ENCODE measurements at regions not wholly inside any gene's neighbourhood (a gene's known extent, or its start where the extent isn't known, plus 50 kb on each side); places are given as distances from the start of the nearest gene placed in this dataset.

- Histone ChIP-seq H3K9me2 (ENCODE audit: insufficient read depth) (no peaks in the 10 kb centered on the region), H3K4me2 (ENCODE audit: low read length) (no peak overlapping the region), H3K27me3 (ENCODE audit: insufficient read depth, low read length) (no peaks in the 10 kb centered on the region), H3K79me2 (ENCODE audit: insufficient read depth, low read length) (no peaks in the 10 kb centered on the region), H3K9ac (ENCODE audit: low read length) (no peak overlapping the region), H3K36me3 (ENCODE audit: control insufficient read depth in 1 of 2, insufficient read depth in 2 of 2, low read length in 2 of 2) (no peaks in the 10 kb centered on the region), H3K27ac (ENCODE audit: low read depth, low read length) (no peak overlapping the region), H3K9me3 (ENCODE audit: control insufficient read depth in 1 of 2, insufficient read depth in 1 of 2, low read depth in 1 of 2, low read length in 2 of 2) (no peaks in the 10 kb centered on the region), H3K4me3 (replicated peaks in 1 of 2; ENCODE audit: low read depth in 1 of 2, low read length in 2 of 2) (no peak overlapping the region), H2AFZ (ENCODE audit: low read depth, low read length, poor library complexity, severe bottlenecking) (no peak overlapping the region), H4K20me1 (ENCODE audit: insufficient read depth) (no peaks in the 10 kb centered on the region), H3K4me1 (ENCODE audit: control insufficient read depth in 1 of 2, insufficient read depth in 2 of 2, low read length in 2 of 2) (peaks cover 4 to 5% of the 10 kb centered on the region in 2 experiments; a peak in 2 of 4 replicates)
- no TSS peak for BruUV-seq (replicated peaks)
- ChIA-PET RAD21 (ENCODE audit: low non-redundant PET in 1 of 2, low total read pairs in 2 of 2, uncharacterized antibody in 2 of 2, unreplicated experiment in 2 of 2) (no interaction called here), POLR2A (no interaction called here), CTCF (no interaction called here)
- ATAC-seq: peak; percentile 66
- intact Hi-C loops (cut with micrococcal nuclease): no loop called here
- TF ChIP-seq ZBTB33 (IDR thresholded peaks at IDR 0.05; ENCODE audit: extremely low read depth, insufficient replicate concordance, low read length) (no peak), CTCF (IDR thresholded peaks at IDR 0.05 in 2 of 3, conservative IDR thresholded peaks at IDR 0.05 in 1 of 3; ENCODE audit: borderline replicate concordance in 1 of 3, insufficient read depth in 1 of 3, low read depth in 2 of 3, low read length in 2 of 3) (peak in 2 of 3 experiments; percentile 3 to 12; a peak in 1 of 6 replicates)
- DNase-seq (ENCODE audit: low read depth, low spot score): no peak
Observed at GRCh38 chr2:121043827-121044222, 241.2 kb downstream of the TFCP2L1 start.

- no peak overlapping the region for H3K4me3 ChIP-seq (replicated peaks in 1 of 2; ENCODE audit: low read depth in 1 of 2, low read length in 2 of 2)
- no peak overlapping the region for H3K4me2 ChIP-seq (ENCODE audit: low read length)
- H3K9me3 ChIP-seq (ENCODE audit: control insufficient read depth in 1 of 2, insufficient read depth in 1 of 2, low read depth in 1 of 2, low read length in 2 of 2): no peaks in the 10 kb centered on the region
- H3K27me3 ChIP-seq (ENCODE audit: insufficient read depth, low read length): no peaks in the 10 kb centered on the region
- H3K9ac ChIP-seq (ENCODE audit: low read length): no peak overlapping the region
- BruUV-seq (replicated peaks): no TSS peak
- H3K79me2 ChIP-seq (ENCODE audit: insufficient read depth, low read length): no peaks in the 10 kb centered on the region
- H3K27ac ChIP-seq (ENCODE audit: low read depth, low read length): no peak overlapping the region
- H4K20me1 ChIP-seq (ENCODE audit: insufficient read depth): no peaks in the 10 kb centered on the region
- TF ChIP-seq SIN3A (IDR thresholded peaks at IDR 0.05; ENCODE audit: low read depth): no peak
- no peak for TF ChIP-seq FOSL1 (IDR thresholded peaks at IDR 0.05; ENCODE audit: low read depth)
- no peak for TF ChIP-seq POLR2AphosphoS5 (IDR thresholded peaks at IDR 0.05; ENCODE audit: low read depth, low read length)
- TF ChIP-seq RAD21 (IDR thresholded peaks at IDR 0.05; ENCODE audit: low read depth): peak; percentile 31
- TF ChIP-seq CTCF (IDR thresholded peaks at IDR 0.05 in 2 of 3, conservative IDR thresholded peaks at IDR 0.05 in 1 of 3; ENCODE audit: borderline replicate concordance in 1 of 3, insufficient read depth in 1 of 3, low read depth in 2 of 3, low read length in 2 of 3): peak; percentile 36 to 41 (median 38); a peak in 3 of 6 replicates
- TF ChIP-seq ATF3 (IDR thresholded peaks at IDR 0.05): no peak
- TF ChIP-seq CEBPB (IDR thresholded peaks at IDR 0.05; ENCODE audit: low read depth): no peak
- no peak for TF ChIP-seq ZBTB33 (IDR thresholded peaks at IDR 0.05; ENCODE audit: extremely low read depth, insufficient replicate concordance, low read length)
- no peak for TF ChIP-seq YY1 (IDR thresholded peaks at IDR 0.05; ENCODE audit: extremely low read depth, insufficient replicate concordance, low read depth, low read length)
- DNase-seq (ENCODE audit: low read depth, low spot score) (no peak), ATAC-seq (peak; percentile 81)
- intact Hi-C loops (cut with micrococcal nuclease): no loop called here
- H2AFZ ChIP-seq (ENCODE audit: low read depth, low read length, poor library complexity, severe bottlenecking): no peak overlapping the region
- RAD21 ChIA-PET (ENCODE audit: low non-redundant PET in 1 of 2, low total read pairs in 2 of 2, uncharacterized antibody in 2 of 2, unreplicated experiment in 2 of 2): interaction anchor here in 1 of 2 experiments (0.6 kb wide), 1 partner anchor 26 kb away, joined by 3 read pairs; no protein-coding TSS in a partner anchor
- CTCF ChIA-PET: no interaction called here
- no peaks in the 10 kb centered on the region; a peak in 1 of 4 replicates for H3K4me1 ChIP-seq (ENCODE audit: control insufficient read depth in 1 of 2, insufficient read depth in 2 of 2, low read length in 2 of 2)
- H3K36me3 ChIP-seq (ENCODE audit: control insufficient read depth in 1 of 2, insufficient read depth in 2 of 2, low read length in 2 of 2): no peaks in the 10 kb centered on the region
- POLR2A ChIA-PET: no interaction called here
- H3K9me2 ChIP-seq (ENCODE audit: insufficient read depth): no peaks in the 10 kb centered on the region
Observed at GRCh38 chr2:121044412-121044811, 240.6 kb downstream of the TFCP2L1 start.
